ENCODE measurements at regions not wholly inside any gene's neighbourhood (a gene's known extent, or its start where the extent isn't known, plus 50 kb on each side); places are given as distances from the start of the nearest gene placed in this dataset.
"Not testable (repeated sequence)": the region's sequence is repeated elsewhere in the genome, so short reads cannot be mapped to it uniquely, and the experiment has no call there.

DNA sequence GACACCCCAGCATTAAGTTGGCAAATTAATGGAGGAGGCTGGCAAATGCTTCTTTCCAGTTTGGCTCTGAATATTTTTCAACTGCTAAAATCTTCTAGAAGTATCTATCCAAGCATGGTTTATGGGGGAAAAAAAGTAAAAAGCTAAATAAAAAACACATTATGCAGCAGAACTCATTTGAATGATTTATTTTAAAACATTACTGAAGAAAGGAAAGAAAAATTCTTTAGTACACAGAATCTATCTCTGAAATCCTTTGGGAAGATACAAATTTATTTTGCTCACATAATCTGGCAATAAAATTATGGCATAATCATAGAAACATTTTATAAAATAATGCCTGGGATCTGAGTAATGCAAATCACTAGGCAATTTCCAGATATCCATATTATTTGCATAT lies 328.1 kb upstream of the MON1B start:
- TF ChIP-seq, protein P1, sequence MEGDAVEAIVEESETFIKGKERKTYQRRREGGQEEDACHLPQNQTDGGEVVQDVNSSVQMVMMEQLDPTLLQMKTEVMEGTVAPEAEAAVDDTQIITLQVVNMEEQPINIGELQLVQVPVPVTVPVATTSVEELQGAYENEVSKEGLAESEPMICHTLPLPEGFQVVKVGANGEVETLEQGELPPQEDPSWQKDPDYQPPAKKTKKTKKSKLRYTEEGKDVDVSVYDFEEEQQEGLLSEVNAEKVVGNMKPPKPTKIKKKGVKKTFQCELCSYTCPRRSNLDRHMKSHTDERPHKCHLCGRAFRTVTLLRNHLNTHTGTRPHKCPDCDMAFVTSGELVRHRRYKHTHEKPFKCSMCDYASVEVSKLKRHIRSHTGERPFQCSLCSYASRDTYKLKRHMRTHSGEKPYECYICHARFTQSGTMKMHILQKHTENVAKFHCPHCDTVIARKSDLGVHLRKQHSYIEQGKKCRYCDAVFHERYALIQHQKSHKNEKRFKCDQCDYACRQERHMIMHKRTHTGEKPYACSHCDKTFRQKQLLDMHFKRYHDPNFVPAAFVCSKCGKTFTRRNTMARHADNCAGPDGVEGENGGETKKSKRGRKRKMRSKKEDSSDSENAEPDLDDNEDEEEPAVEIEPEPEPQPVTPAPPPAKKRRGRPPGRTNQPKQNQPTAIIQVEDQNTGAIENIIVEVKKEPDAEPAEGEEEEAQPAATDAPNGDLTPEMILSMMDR (IDR thresholded peaks at IDR 0.05) = no peak
- no peak overlapping the region for H3K4me3 Mint-ChIP-seq
- no peaks in the 10 kb centered on the region for H3K4me1 Mint-ChIP-seq
- no peak overlapping the region for H3K27ac Mint-ChIP-seq
- no peak for DNase-seq
- peaks cover 16% of the 10 kb centered on the region for H3K9me3 Mint-ChIP-seq
- peaks cover 13% of the 10 kb centered on the region for H3K27me3 Mint-ChIP-seq (ENCODE audit: low read depth, poor library complexity)
- no peaks in the 10 kb centered on the region for H3K36me3 Mint-ChIP-seq (ENCODE audit: low read depth)

DNA sequence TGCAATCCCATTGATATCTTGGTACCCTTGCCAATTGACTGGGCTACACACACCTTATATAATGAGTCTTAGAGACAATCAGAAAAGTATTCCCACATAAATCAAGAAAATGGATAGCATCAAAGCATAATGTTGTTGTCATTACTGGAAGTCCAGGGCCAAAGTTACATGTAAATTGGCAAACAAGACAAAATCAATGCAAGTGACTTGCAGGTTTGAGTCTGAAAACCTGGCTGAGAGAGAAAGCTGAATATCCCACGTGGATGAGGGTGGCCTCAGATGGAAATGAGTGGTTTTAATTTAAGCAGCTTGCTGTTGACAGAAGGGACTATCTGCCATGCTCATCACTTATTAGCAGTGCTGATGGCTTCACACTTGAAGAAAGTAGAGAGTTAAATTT lies 324.0 kb upstream of the MON1B start:
- no peak for DNase-seq
- Mint-ChIP-seq H3K27me3 (ENCODE audit: low read depth, poor library complexity) (no peaks in the 10 kb centered on the region), H3K36me3 (ENCODE audit: low read depth) (no peaks in the 10 kb centered on the region), H3K4me1 (no peaks in the 10 kb centered on the region), H3K4me3 (no peak overlapping the region), H3K27ac (no peak overlapping the region), H3K9me3 (peaks cover 8% of the 10 kb centered on the region)
- TF ChIP-seq, protein P1 (IDR thresholded peaks at IDR 0.05) = no peak

DNA sequence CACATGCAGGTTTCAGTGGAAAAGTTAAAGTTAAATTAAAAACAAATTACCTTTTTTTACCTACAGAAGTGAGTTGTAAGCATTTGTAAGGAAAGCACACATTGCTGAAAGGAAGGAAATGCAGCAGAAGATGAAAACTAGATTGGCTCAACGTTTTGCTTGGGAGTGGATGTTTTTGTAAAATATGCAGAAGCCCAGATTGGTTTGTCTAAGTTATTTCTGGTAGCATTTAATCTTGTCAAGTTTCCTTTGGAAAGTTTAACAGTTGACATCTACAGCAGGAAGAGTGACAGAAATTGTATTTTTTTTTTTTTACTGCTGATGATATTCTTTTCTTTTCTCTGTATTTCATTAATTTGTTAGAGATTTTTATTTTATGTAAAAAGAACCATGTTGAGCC lies 315.1 kb upstream of the MON1B start:
- TF ChIP-seq, protein P1 (IDR thresholded peaks at IDR 0.05) = no peak
- H3K4me1 Mint-ChIP-seq = no peaks in the 10 kb centered on the region
- H3K36me3 Mint-ChIP-seq (ENCODE audit: low read depth) = no peaks in the 10 kb centered on the region
- no peak for DNase-seq
- H3K4me3 Mint-ChIP-seq = no peak overlapping the region
- no peaks in the 10 kb centered on the region for H3K9me3 Mint-ChIP-seq
- peaks cover 3% of the 10 kb centered on the region for H3K27me3 Mint-ChIP-seq (ENCODE audit: low read depth, poor library complexity)
- no peak overlapping the region for H3K27ac Mint-ChIP-seq

DNA sequence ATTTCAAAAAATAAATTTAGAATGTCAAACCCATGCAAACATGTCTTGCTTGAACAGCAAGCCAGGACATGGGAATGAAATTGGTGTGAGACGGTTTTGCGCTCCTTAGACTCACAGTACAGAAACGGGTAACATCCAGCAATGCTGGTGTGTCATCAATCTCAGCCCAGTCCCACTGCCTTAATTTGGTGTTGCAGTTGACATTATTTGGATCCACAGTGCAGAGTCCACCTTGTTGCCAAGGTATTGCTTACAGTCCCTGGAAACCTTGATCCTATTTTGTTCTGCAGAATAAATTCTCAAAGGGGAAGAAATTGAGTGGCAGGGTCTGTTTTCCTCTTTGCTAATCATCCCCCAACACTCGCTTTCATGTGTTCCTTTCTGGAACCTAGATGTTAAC lies 311.6 kb upstream of the MON1B start:
- Mint-ChIP-seq H3K36me3 (ENCODE audit: low read depth) (no peaks in the 10 kb centered on the region), H3K27me3 (ENCODE audit: low read depth, poor library complexity) (no peaks in the 10 kb centered on the region), H3K4me1 (no peaks in the 10 kb centered on the region), H3K27ac (no peak overlapping the region), H3K4me3 (no peak overlapping the region), H3K9me3 (no peaks in the 10 kb centered on the region)
- TF ChIP-seq, protein P1 (IDR thresholded peaks at IDR 0.05) = no peak
- no peak for DNase-seq

DNA sequence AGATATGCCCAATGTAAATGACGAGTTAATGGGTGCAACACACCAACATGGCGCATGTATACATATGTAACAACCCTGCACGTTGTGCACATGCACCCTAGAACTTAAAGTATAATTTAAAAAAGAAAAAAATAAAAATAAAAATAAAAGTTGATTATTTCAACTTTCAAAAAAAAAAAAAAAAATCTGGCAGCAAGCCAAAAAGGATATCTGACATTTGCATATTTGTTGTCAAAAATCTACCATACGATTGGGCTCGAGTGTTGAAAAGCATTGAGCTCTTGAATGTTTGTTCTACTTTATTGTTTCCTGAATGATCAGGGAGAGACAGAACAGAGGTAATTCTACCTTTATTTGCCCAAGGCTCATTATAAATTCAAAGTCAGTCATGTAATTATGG lies 310.5 kb upstream of the MON1B start:
- H3K27ac Mint-ChIP-seq; H3K4me1 Mint-ChIP-seq; H3K9me3 Mint-ChIP-seq; H3K4me3 Mint-ChIP-seq; H3K36me3 Mint-ChIP-seq (ENCODE audit: low read depth); DNase-seq; H3K27me3 Mint-ChIP-seq (ENCODE audit: low read depth, poor library complexity): not testable (repeated sequence)

DNA sequence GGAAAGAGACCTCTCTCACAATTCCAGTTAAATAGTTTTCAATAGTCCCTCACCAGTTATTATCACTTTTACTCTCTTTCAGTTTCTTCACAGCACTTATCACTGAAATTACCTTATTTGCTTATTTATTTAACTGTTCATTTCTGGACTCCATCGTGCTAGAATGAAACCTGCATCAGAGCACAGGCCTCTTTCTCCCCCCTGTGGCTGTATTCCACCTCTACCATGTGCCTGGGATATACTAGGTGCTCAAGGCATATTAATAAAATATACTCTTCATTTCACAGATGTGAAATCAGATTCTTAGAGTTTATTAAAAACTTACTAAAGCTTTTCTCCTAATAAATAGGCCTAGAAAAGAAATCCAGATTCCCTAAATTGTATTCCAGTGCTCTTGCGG lies 308.9 kb upstream of the MON1B start:
- Mint-ChIP-seq H3K9me3 (no peaks in the 10 kb centered on the region), H3K36me3 (ENCODE audit: low read depth) (no peaks in the 10 kb centered on the region), H3K27me3 (ENCODE audit: low read depth, poor library complexity) (no peaks in the 10 kb centered on the region), H3K27ac (no peak overlapping the region), H3K4me1 (no peaks in the 10 kb centered on the region), H3K4me3 (no peak overlapping the region)
- no peak for DNase-seq
- TF ChIP-seq, protein P1 (IDR thresholded peaks at IDR 0.05) = no peak
